ENCODE measurements at regions not wholly inside any gene's neighbourhood (a gene's known extent, or its start where the extent isn't known, plus 50 kb on each side); places are given as distances from the start of the nearest gene placed in this dataset.

DNA sequence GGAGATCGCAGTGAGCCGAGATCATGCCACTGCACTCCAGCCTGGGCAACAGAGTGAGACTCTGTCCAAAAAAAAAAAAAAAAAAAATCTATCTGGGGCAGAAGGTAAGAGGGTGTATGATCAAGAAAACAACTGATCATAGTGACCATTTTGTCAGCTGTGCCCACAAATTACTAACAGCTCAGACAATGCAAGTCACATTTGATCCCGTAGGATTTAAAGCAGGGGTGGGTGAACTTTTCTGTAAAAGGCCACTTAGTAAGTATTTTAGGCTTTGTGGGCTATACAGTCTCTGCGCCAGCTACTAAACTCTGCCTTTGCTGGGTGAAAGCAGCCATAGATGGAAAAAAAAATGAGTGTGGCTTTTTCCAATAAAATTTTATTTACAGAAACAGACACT, 57.6 kb upstream of the ABI3BP start:
- DNase-seq (ENCODE audit: low spot score), result no peak
- TF ChIP-seq CTCF (IDR thresholded peaks at IDR 0.05; ENCODE audit: borderline replicate concordance, control extremely low read depth, extremely low read depth, insufficient read depth, missing control alignments), result no peak
- in situ Hi-C loops (cut with MboI; ENCODE audit: low sequenced_read_pairs, unreplicated experiment), result no loop called here

- in situ Hi-C loops (cut with MboI; ENCODE audit: low sequenced_read_pairs, unreplicated experiment), result no loop called here
These were observed 56.8 kb upstream of the ABI3BP start for GRCh38 chr3:101050046-101050445.

GRCh38 chr3:101049532-101049931, 56.3 kb upstream of the ABI3BP start:
- no peak for TF ChIP-seq CTCF (IDR thresholded peaks at IDR 0.05; ENCODE audit: borderline replicate concordance, control extremely low read depth, extremely low read depth, insufficient read depth, missing control alignments)
- in situ Hi-C loops (cut with MboI; ENCODE audit: low sequenced_read_pairs, unreplicated experiment), result no loop called here
- no peak for DNase-seq (ENCODE audit: low spot score)

More at GRCh38 chr3:101050046-101050445, 56.8 kb upstream of the ABI3BP start:
- no peak for DNase-seq (ENCODE audit: low spot score)
- TF ChIP-seq CTCF (IDR thresholded peaks at IDR 0.05; ENCODE audit: borderline replicate concordance, control extremely low read depth, extremely low read depth, insufficient read depth, missing control alignments), result no peak

DNA sequence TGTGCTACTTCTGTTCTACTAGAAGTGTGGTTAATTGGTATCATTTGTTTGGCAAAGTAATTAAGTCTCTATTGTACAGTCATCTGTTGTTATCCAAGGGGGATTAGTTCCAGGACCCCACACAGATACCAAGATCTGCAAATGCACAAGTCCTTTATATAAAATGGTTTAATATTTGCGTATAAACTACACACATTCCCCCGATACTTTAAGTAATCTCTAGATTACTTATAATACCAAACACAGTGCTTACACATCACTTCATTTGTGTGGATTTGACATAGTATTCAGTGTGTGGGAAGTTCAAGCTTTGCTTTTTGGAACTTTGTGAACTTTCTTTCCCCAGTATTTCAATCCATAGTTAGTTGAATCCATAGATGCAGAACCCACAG, 50.5 kb upstream of the ABI3BP start:
- DNase-seq (ENCODE audit: low spot score), result no peak
- TF ChIP-seq CTCF (IDR thresholded peaks at IDR 0.05; ENCODE audit: borderline replicate concordance, control extremely low read depth, extremely low read depth, insufficient read depth, missing control alignments), result no peak
- in situ Hi-C loops (cut with MboI; ENCODE audit: low sequenced_read_pairs, unreplicated experiment), result no loop called here

GRCh38 chr3:101042996-101043686, 49.9 kb upstream of the ABI3BP start:
- DNase-seq (ENCODE audit: low spot score), result no peak
- no peak for TF ChIP-seq CTCF (IDR thresholded peaks at IDR 0.05; ENCODE audit: borderline replicate concordance, control extremely low read depth, extremely low read depth, insufficient read depth, missing control alignments)
- in situ Hi-C loops (cut with MboI; ENCODE audit: low sequenced_read_pairs, unreplicated experiment), result no loop called here
